CD8-positive, alpha-beta memory T cell (primary cell): ENCODE measurements at regions not wholly inside any gene's neighbourhood (a gene's known extent, or its start where the extent isn't known, plus 50 kb on each side); places are given as distances from the start of the nearest gene placed in this dataset.
A peak's percentile ranks its signal among the peaks of the same experiment; 100 is the strongest.
"Not testable (repeated sequence)": the region's sequence is repeated elsewhere in the genome, so short reads cannot be mapped to it uniquely, and the experiment has no call there.

ENCODE experiments used
- CTCF ChIA-PET: fragments of 350-600 bp; sonication (Branson Sonifier 250); formaldehyde crosslinking; loops from one replicate; lab custom pipeline; 2021; ENCODE audit warnings: antibody characterized with exemption; lab: Charles Lee
- POLR2A ChIA-PET: fragments of 350-600 bp; sonication (Branson Sonifier 250); formaldehyde crosslinking; loops from one replicate; lab custom pipeline; 2021; ENCODE audit warnings: antibody characterized with exemption; lab: Charles Lee
- DNase-seq, 5 donors: peaks; one replicate each; pipeline versions ENCODE4 v3.0.0 to v3.0.0-alpha.2; 2020 to 2022; ENCODE audit warnings: mixed read lengths in 1 of 5
- H3K27ac ChIP-seq: one replicate; pipeline ENCODE4 v1.7.0; 2013; ENCODE audit warnings: low read depth, mild to moderate bottlenecking, low read length, moderate library complexity
- H3K27me3 ChIP-seq: 2 replicates; pipeline ENCODE4 v1.7.0; 2013; ENCODE audit warnings: low read length, mild to moderate bottlenecking; ENCODE audit not compliant: insufficient read depth, poor library complexity, severe bottlenecking
- H3K36me3 ChIP-seq: 2 replicates; pipeline ENCODE4 v1.7.0; 2013; ENCODE audit warnings: mild to moderate bottlenecking, low read length, moderate library complexity; ENCODE audit not compliant: insufficient read depth
- H3K4me1 ChIP-seq: 2 replicates; pipeline ENCODE4 v1.7.0; 2013; ENCODE audit warnings: mild to moderate bottlenecking, low read length, moderate library complexity; ENCODE audit not compliant: insufficient read depth
- H3K4me3 ChIP-seq: 2 replicates; pipeline ENCODE4 v1.7.0; 2013; ENCODE audit warnings: mild to moderate bottlenecking, low read length
- H3K9me3 ChIP-seq: 2 replicates; pipeline ENCODE4 v1.7.0; 2013; ENCODE audit warnings: mild to moderate bottlenecking, low read length
- H3K27ac Mint-ChIP-seq, 8 donors: one replicate each; pipeline ENCODE4 v1.8.0; 2020 to 2021; ENCODE audit warnings: mixed read lengths in 8 of 8, mild to moderate bottlenecking in 6 of 8, inconsistent platforms in 3 of 8, moderate library complexity in 3 of 8
- H3K27me3 Mint-ChIP-seq, 2 donors: one replicate each; pipeline ENCODE4 v1.8.0; 2020 to 2021; ENCODE audit warnings: mixed read lengths in 2 of 2, mild to moderate bottlenecking in 1 of 2, moderate library complexity in 1 of 2
- H3K36me3 Mint-ChIP-seq, 3 donors: one replicate each; pipeline ENCODE4 v1.8.0; 2020 to 2021; ENCODE audit warnings: mixed read lengths in 3 of 3, inconsistent platforms in 1 of 3, mild to moderate bottlenecking in 1 of 3
- H3K4me1 Mint-ChIP-seq, 3 donors: one replicate each; pipeline ENCODE4 v1.8.0; 2020 to 2021; ENCODE audit warnings: mixed read lengths in 3 of 3, inconsistent platforms in 1 of 3, mild to moderate bottlenecking in 1 of 3
- H3K4me3 Mint-ChIP-seq, 7 donors: one replicate each; pipeline ENCODE4 v1.8.0; 2020 to 2021; ENCODE audit warnings: mixed read lengths in 7 of 7, mild to moderate bottlenecking in 6 of 7, moderate library complexity in 4 of 7, inconsistent platforms in 2 of 7
- H3K9me3 Mint-ChIP-seq, 5 donors: one replicate each; pipeline ENCODE4 v1.8.0; 2020 to 2022; ENCODE audit warnings: mixed read lengths in 5 of 5, mild to moderate bottlenecking in 3 of 5, moderate library complexity in 2 of 5, inconsistent platforms in 1 of 5

GRCh38 chr2:242013771-242014170, 144.2 kb downstream of the RTP5 start:
- Histone ChIP-seq H3K36me3 (no peaks in the 10 kb centered on the region), H3K27me3 (no peaks in the 10 kb centered on the region), H3K9me3 (no peaks in the 10 kb centered on the region), H3K4me1 (no peaks in the 10 kb centered on the region), H3K27ac (no peak overlapping the region), H3K4me3 (no peak overlapping the region)
- Mint-ChIP-seq H3K4me3 (no peak overlapping the region), H3K4me1 (peaks cover 9 to 17% (median 14%) of the 10 kb centered on the region in 3 donors), H3K36me3 (no peaks in the 10 kb centered on the region), H3K9me3 (no peaks in the 10 kb centered on the region), H3K27me3 (peaks cover 0 to 4% of the 10 kb centered on the region in 2 donors), H3K27ac (no peak overlapping the region)
- ChIA-PET POLR2A (no interaction called here), CTCF (no interaction called here)
- DNase-seq, result no peak

- Mint-ChIP-seq H3K4me3 (no peak overlapping the region), H3K27me3 (peaks cover 0 to 11% of the 10 kb centered on the region in 2 donors), H3K4me1 (peaks cover 12 to 17% (median 14%) of the 10 kb centered on the region in 3 donors), H3K27ac (no peak overlapping the region), H3K36me3 (no peaks in the 10 kb centered on the region), H3K9me3 (no peaks in the 10 kb centered on the region)
- POLR2A ChIA-PET, result no interaction called here
- Histone ChIP-seq H3K36me3 (no peaks in the 10 kb centered on the region), H3K27me3 (no peaks in the 10 kb centered on the region), H3K9me3 (no peaks in the 10 kb centered on the region), H3K27ac (no peak overlapping the region), H3K4me1 (no peaks in the 10 kb centered on the region), H3K4me3 (no peak overlapping the region)
- DNase-seq, result no peak
- CTCF ChIA-PET, result no interaction called here
Observed at GRCh38 chr2:242015108-242016065, 145.9 kb downstream of the RTP5 start.

GRCh38 chr2:242017086-242017485, 147.6 kb downstream of the RTP5 start:
- H3K27me3 Mint-ChIP-seq, result peaks cover 6 to 15% of the 10 kb centered on the region in 2 donors
- H3K9me3 Mint-ChIP-seq, result no peaks in the 10 kb centered on the region
- peaks cover 4 to 7% (median 7%) of the 10 kb centered on the region in 3 donors for H3K4me1 Mint-ChIP-seq
- no peak overlapping the region for H3K4me3 Mint-ChIP-seq
- ChIA-PET CTCF (no interaction called here), POLR2A (no interaction called here)
- Histone ChIP-seq H3K27ac (no peak overlapping the region), H3K27me3 (no peaks in the 10 kb centered on the region), H3K4me3 (no peak overlapping the region), H3K4me1 (no peaks in the 10 kb centered on the region), H3K9me3 (no peaks in the 10 kb centered on the region), H3K36me3 (no peaks in the 10 kb centered on the region)
- no peak for DNase-seq
- H3K27ac Mint-ChIP-seq, result peak overlapping the region in 2 of 8 donors; percentile 48 to 52
- no peaks in the 10 kb centered on the region for H3K36me3 Mint-ChIP-seq

GRCh38 chr2:242018416-242018815, 148.9 kb downstream of the RTP5 start:
- H3K27ac Mint-ChIP-seq, H3K9me3 Mint-ChIP-seq, H3K4me1 ChIP-seq, CTCF ChIA-PET, POLR2A ChIA-PET, H3K27me3 ChIP-seq, H3K4me1 Mint-ChIP-seq, H3K4me3 Mint-ChIP-seq, H3K36me3 Mint-ChIP-seq, H3K36me3 ChIP-seq, H3K27ac ChIP-seq, H3K4me3 ChIP-seq, H3K9me3 ChIP-seq, DNase-seq: not testable (repeated sequence)
- peaks cover 18 to 25% of the 10 kb centered on the region in 2 donors for H3K27me3 Mint-ChIP-seq

GRCh38 chr2:242019344-242019743, 149.8 kb downstream of the RTP5 start:
- H3K36me3 ChIP-seq, result no peaks in the 10 kb centered on the region
- H3K27me3 ChIP-seq, result no peaks in the 10 kb centered on the region
- Mint-ChIP-seq H3K9me3 (peaks cover 0 to 1% (median 0%) of the 10 kb centered on the region in 5 donors), H3K36me3 (peaks cover under 1 to 7% (median 1%) of the 10 kb centered on the region in 3 donors), H3K4me1 (peaks cover 4 to 9% (median 7%) of the 10 kb centered on the region in 3 donors), H3K27me3 (peaks cover 23 to 30% of the 10 kb centered on the region in 2 donors), H3K4me3 (no peak overlapping the region), H3K27ac (peak overlapping the region in 1 of 8 donors; percentile 85)
- DNase-seq, result no peak
- ChIA-PET POLR2A (no interaction called here), CTCF (no interaction called here)
- no peak overlapping the region for H3K27ac ChIP-seq
- H3K4me3 ChIP-seq, result no peak overlapping the region
- no peaks in the 10 kb centered on the region for H3K4me1 ChIP-seq
- no peaks in the 10 kb centered on the region for H3K9me3 ChIP-seq

GRCh38 chr2:242020196-242021004, 150.9 kb downstream of the RTP5 start:
- no peak for DNase-seq
- Histone ChIP-seq H3K27ac (no peak overlapping the region), H3K4me3 (no peak overlapping the region), H3K9me3 (no peaks in the 10 kb centered on the region), H3K36me3 (no peaks in the 10 kb centered on the region), H3K4me1 (no peaks in the 10 kb centered on the region), H3K27me3 (no peaks in the 10 kb centered on the region)
- no peak overlapping the region for H3K4me3 Mint-ChIP-seq
- CTCF ChIA-PET, result interaction anchor here (1.2 to 3.3 kb wide), 2 partner anchors 11 to 61 kb away, joined by 3 to 15 read pairs; no protein-coding TSS in a partner anchor
- peaks cover 6 to 18% (median 11%) of the 10 kb centered on the region in 3 donors for H3K36me3 Mint-ChIP-seq
- peaks cover 0 to 1% (median 0%) of the 10 kb centered on the region in 5 donors for H3K9me3 Mint-ChIP-seq
- POLR2A ChIA-PET, result no interaction called here
- peaks cover 4 to 9% (median 7%) of the 10 kb centered on the region in 3 donors for H3K4me1 Mint-ChIP-seq
- peaks cover 31 to 41% of the 10 kb centered on the region in 2 donors for H3K27me3 Mint-ChIP-seq
- H3K27ac Mint-ChIP-seq, result peak overlapping the region in 2 of 8 donors; percentile 40 to 64

GRCh38 chr2:242022550-242023290, 153.2 kb downstream of the RTP5 start:
- H3K27me3 ChIP-seq, result no peaks in the 10 kb centered on the region
- no peaks in the 10 kb centered on the region for H3K36me3 ChIP-seq
- Mint-ChIP-seq H3K36me3 (peaks cover 10 to 20% (median 18%) of the 10 kb centered on the region in 3 donors), H3K4me3 (peak overlapping the region in 1 of 7 donors; percentile 24), H3K27ac (peak overlapping the region in 1 of 8 donors; percentile 83), H3K27me3 (peaks cover 32 to 52% of the 10 kb centered on the region in 2 donors), H3K9me3 (peaks cover 0 to 1% (median 0%) of the 10 kb centered on the region in 5 donors), H3K4me1 (peaks cover 0 to 9% (median 4%) of the 10 kb centered on the region in 3 donors)
- CTCF ChIA-PET, result interaction anchor here (1.5 to 3.3 kb wide), 3 partner anchors 9 to 72 kb away, joined by 3 to 15 read pairs (median 6); no protein-coding TSS in a partner anchor
- no peaks in the 10 kb centered on the region for H3K9me3 ChIP-seq
- DNase-seq, result no peak
- POLR2A ChIA-PET, result no interaction called here
- no peak overlapping the region for H3K27ac ChIP-seq
- H3K4me3 ChIP-seq, result no peak overlapping the region
- H3K4me1 ChIP-seq, result no peaks in the 10 kb centered on the region
